ACC112 (cell line): ENCODE measurements at regions not wholly inside any gene's neighbourhood (a gene's known extent, or its start where the extent isn't known, plus 50 kb on each side); places are given as distances from the start of the nearest gene placed in this dataset.
"Not testable (repeated sequence)": the region's sequence is repeated elsewhere in the genome, so short reads cannot be mapped to it uniquely, and the experiment has no call there.

ENCODE experiments used
- H2AFZ ChIP-seq: fragments of 200-600 bp; sonication (generic); one replicate; pipeline ENCODE4 v1.6.0; 2017; ENCODE audit warnings: antibody characterized with exemption, low read length; ENCODE audit not compliant: unreplicated experiment
- H3K27ac ChIP-seq: fragments of 200-600 bp; sonication (generic); 2 replicates; pipeline ENCODE4 v1.5.1; 2014; ENCODE audit warnings: low read depth, mild to moderate bottlenecking, antibody characterized with exemption, low read length, moderate library complexity
- H3K27me3 ChIP-seq: fragments of 200-600 bp; sonication (generic); 2 replicates; pipeline ENCODE4 v1.6.1; 2014; ENCODE audit warnings: mild to moderate bottlenecking, antibody characterized with exemption, low read length, moderate library complexity, mixed read lengths; ENCODE audit not compliant: insufficient read depth
- H3K36me3 ChIP-seq: fragments of 200-600 bp; sonication (generic); 2 replicates; pipeline ENCODE4 v1.6.1; 2016; ENCODE audit warnings: mild to moderate bottlenecking, antibody characterized with exemption, low read length, moderate library complexity, mixed read lengths; ENCODE audit not compliant: insufficient read depth
- H3K4me1 ChIP-seq: fragments of 200-600 bp; sonication (generic); one replicate; pipeline ENCODE4 v1.6.1; 2016; ENCODE audit warnings: low read length, mixed read lengths; ENCODE audit not compliant: insufficient read depth, unreplicated experiment, control insufficient read depth
- H3K4me3 ChIP-seq: fragments of 200-600 bp; sonication (generic); 2 replicates; pipeline ENCODE4 v1.5.1; 2014; ENCODE audit warnings: mild to moderate bottlenecking, low read depth, low read length
- H3K79me2 ChIP-seq: fragments of 200-600 bp; sonication (generic); one replicate; pipeline ENCODE4 v1.6.0; 2016; ENCODE audit warnings: low read length; ENCODE audit not compliant: control insufficient read depth, unreplicated experiment, insufficient read depth

- Histone ChIP-seq H3K36me3 (no peaks in the 10 kb centered on the region), H3K27ac (no peak overlapping the region), H3K4me3 (no peak overlapping the region), H3K27me3 (no peaks in the 10 kb centered on the region), H3K79me2 (no peaks in the 10 kb centered on the region), H3K4me1 (no peaks in the 10 kb centered on the region), H2AFZ (no peak overlapping the region)
Measured at GRCh38 chr10:65787571-65787970, 1138.3 kb upstream of the LRRTM3 start.

DNA sequence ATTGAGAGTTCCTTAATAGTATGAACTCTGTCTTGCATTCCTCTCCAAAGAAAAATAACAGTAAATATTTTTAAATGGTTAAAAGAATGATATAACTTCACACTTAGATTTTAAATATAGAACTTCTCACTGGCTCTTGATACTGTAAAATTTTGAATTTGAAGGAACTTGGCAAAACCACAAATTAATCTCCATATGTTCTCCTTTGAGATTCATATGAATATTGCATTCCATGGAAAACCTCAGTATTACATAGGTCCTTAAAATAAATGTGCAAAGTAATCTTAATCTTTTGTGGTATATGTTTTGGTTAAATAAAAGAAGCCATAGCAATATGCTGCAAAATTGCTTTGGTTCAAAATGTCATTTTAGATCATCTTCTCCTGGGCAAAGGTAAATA lies 1137.6 kb upstream of the LRRTM3 start:
- Histone ChIP-seq H2AFZ (no peak overlapping the region), H3K4me3 (no peak overlapping the region), H3K27me3 (no peaks in the 10 kb centered on the region), H3K27ac (no peak overlapping the region), H3K79me2 (no peaks in the 10 kb centered on the region), H3K36me3 (no peaks in the 10 kb centered on the region), H3K4me1 (no peaks in the 10 kb centered on the region)

- no peak overlapping the region for H3K27ac ChIP-seq
- no peaks in the 10 kb centered on the region for H3K27me3 ChIP-seq
- no peaks in the 10 kb centered on the region for H3K79me2 ChIP-seq
- H2AFZ ChIP-seq: no peak overlapping the region
- no peak overlapping the region for H3K4me3 ChIP-seq
- H3K36me3 ChIP-seq: no peaks in the 10 kb centered on the region
- no peaks in the 10 kb centered on the region for H3K4me1 ChIP-seq
Measured at GRCh38 chr10:65791979-65792378, 1133.9 kb upstream of the LRRTM3 start.

GRCh38 chr10:65793738-65794425 lies 1132.0 kb upstream of the LRRTM3 start:
- H3K4me3 ChIP-seq: no peak overlapping the region
- H3K79me2 ChIP-seq: no peaks in the 10 kb centered on the region
- no peaks in the 10 kb centered on the region for H3K36me3 ChIP-seq
- no peaks in the 10 kb centered on the region for H3K27me3 ChIP-seq
- no peak overlapping the region for H3K27ac ChIP-seq
- no peak overlapping the region for H2AFZ ChIP-seq
- H3K4me1 ChIP-seq: no peaks in the 10 kb centered on the region

DNA sequence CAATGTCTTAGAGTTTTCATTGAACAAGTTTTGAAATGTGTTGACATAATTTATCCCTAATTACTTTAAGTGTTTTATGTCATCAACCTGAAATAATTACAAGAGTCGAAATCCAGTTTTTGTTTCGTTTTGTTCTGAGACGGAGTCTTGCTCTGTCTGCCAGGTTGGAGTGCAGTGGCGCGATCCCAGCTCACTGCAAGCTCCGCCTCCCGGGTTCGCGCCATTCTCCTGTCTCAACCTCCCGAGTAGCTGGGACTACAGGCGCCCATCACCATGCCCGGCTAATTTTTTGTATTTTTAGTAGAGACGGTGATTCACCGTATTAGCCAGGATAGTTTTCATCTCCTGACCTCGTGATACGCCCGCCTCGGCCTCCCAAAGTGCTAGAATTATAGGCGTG lies 1131.0 kb upstream of the LRRTM3 start:
- not testable (repeated sequence) for H3K27ac ChIP-seq

DNA sequence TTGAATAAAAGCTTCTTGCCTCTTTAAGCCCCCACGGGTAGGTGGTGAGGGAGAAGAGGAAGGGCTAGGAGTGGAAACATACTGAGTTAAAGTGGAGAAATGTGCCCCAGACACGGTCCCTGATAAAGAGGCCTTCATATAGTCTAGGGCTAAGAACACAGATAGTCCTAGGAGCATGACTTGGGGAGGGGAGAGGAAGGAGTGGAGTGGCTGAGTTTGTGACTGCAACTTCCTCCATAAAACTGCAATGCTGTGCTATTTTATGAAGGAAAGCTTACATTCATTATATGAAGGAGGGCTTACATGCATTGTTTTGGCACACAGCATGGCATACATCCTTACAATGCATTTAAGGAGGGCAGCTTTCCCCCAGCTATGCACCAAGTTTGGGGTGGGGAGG lies 1129.4 kb upstream of the LRRTM3 start:
- no peaks in the 10 kb centered on the region for H3K4me1 ChIP-seq
- no peaks in the 10 kb centered on the region for H3K79me2 ChIP-seq
- H2AFZ ChIP-seq: no peak overlapping the region
- H3K27me3 ChIP-seq: no peaks in the 10 kb centered on the region
- H3K27ac ChIP-seq: no peak overlapping the region
- no peak overlapping the region for H3K4me3 ChIP-seq
- H3K36me3 ChIP-seq: no peaks in the 10 kb centered on the region

More for the DNA sequence above, 1131.0 kb upstream of the LRRTM3 start:
- H3K79me2 ChIP-seq, H3K36me3 ChIP-seq, H3K4me1 ChIP-seq, H2AFZ ChIP-seq, H3K27me3 ChIP-seq, H3K4me3 ChIP-seq: not testable (repeated sequence)

- Histone ChIP-seq H2AFZ (no peak overlapping the region), H3K4me1 (no peaks in the 10 kb centered on the region), H3K79me2 (no peaks in the 10 kb centered on the region), H3K27me3 (no peaks in the 10 kb centered on the region), H3K27ac (no peak overlapping the region), H3K4me3 (no peak overlapping the region), H3K36me3 (no peaks in the 10 kb centered on the region)
Measured at GRCh38 chr10:65798133-65798532, 1127.7 kb upstream of the LRRTM3 start.

DNA sequence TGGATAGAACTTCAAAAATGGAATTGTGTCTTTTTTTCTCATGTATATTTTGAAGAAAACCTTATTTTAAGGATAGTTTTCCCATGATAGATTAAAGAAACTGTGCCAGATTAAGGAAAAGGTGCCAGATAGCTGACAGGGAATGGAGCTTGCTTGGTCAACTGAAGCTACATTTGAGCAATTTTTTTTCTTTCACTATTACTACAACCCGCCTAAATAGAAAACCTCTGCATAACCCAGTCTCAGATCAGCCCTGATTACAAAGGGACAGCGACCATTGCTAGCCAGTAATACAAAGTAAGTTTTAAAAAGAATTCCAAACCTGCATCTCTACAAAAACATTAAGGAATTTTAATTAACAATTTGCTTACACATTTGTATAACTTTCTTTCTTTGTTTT lies 1123.4 kb upstream of the LRRTM3 start:
- Histone ChIP-seq H3K4me3 (no peak overlapping the region), H3K27ac (no peak overlapping the region), H3K4me1 (no peaks in the 10 kb centered on the region), H3K79me2 (no peaks in the 10 kb centered on the region), H3K36me3 (no peaks in the 10 kb centered on the region), H3K27me3 (no peaks in the 10 kb centered on the region), H2AFZ (no peak overlapping the region)

DNA sequence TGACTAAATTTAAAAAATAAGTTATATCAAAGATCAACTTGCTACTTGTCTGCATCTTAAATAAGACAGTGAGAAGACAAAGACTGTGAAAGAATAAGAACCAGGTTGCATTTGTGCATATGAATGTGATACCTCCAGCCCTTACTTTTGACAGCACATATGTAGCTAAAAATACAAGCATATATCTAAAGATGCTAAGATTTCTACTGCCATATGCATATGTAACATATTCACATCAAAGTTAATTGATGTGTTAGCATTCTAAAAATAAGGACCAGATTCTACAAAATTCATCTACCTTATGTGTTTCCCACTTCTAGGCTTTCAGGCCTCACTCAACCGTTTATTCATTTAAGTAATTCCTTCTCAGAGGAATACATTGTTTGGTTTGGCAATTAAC lies 1120.3 kb upstream of the LRRTM3 start:
- no peak overlapping the region for H3K27ac ChIP-seq
- H3K4me1 ChIP-seq: no peaks in the 10 kb centered on the region
- H3K4me3 ChIP-seq: no peak overlapping the region
- no peaks in the 10 kb centered on the region for H3K79me2 ChIP-seq
- no peak overlapping the region for H2AFZ ChIP-seq
- no peaks in the 10 kb centered on the region for H3K36me3 ChIP-seq
- H3K27me3 ChIP-seq: no peaks in the 10 kb centered on the region

GRCh38 chr10:65805993-65806392 lies 1119.8 kb upstream of the LRRTM3 start:
- Histone ChIP-seq H3K79me2 (no peaks in the 10 kb centered on the region), H3K4me3 (no peak overlapping the region), H2AFZ (no peak overlapping the region), H3K36me3 (no peaks in the 10 kb centered on the region), H3K27ac (no peak overlapping the region), H3K27me3 (no peaks in the 10 kb centered on the region), H3K4me1 (no peaks in the 10 kb centered on the region)

GRCh38 chr10:65808687-65809333 lies 1117.0 kb upstream of the LRRTM3 start:
- H3K27ac ChIP-seq: no peak overlapping the region
- H3K27me3 ChIP-seq: no peaks in the 10 kb centered on the region
- no peaks in the 10 kb centered on the region for H3K4me1 ChIP-seq
- no peak overlapping the region for H2AFZ ChIP-seq
- H3K36me3 ChIP-seq: no peaks in the 10 kb centered on the region
- H3K79me2 ChIP-seq: no peaks in the 10 kb centered on the region
- no peak overlapping the region for H3K4me3 ChIP-seq
